Breast epithelium (tissue), 3 donors: ENCODE measurements at regions not wholly inside any gene's neighbourhood (a gene's known extent, or its start where the extent isn't known, plus 50 kb on each side); places are given as distances from the start of the nearest gene placed in this dataset.

Experiments
- CTCF ChIP-seq, 3 donors: fragments of 450-650 bp; IDR thresholded peaks; one replicate each; pipeline ENCODE4 v1.5.1; 2016 to 2017; ENCODE audit warnings: antibody characterized with exemption in 3 of 3, mild to moderate bottlenecking in 3 of 3, moderate library complexity in 3 of 3
- POLR2A ChIP-seq: fragments of 450-650 bp; IDR thresholded peaks from one replicate; pipeline ENCODE4 v1.6.1; 2016; ENCODE audit warnings: antibody characterized with exemption, mild to moderate bottlenecking, moderate library complexity
- POLR2AphosphoS5 ChIP-seq, 3 donors: sonication (generic); formaldehyde crosslinking; IDR thresholded peaks; one replicate each; pipeline ENCODE4 v1.6.1; 2017; ENCODE audit warnings: antibody characterized with exemption in 3 of 3

- TF ChIP-seq CTCF (IDR thresholded peaks at IDR 0.05) (no peak), POLR2AphosphoS5 (IDR thresholded peaks at IDR 0.05) (no peak), POLR2A (no peak)
Observed at GRCh38 chr3:806006-806405, 286.8 kb upstream of the CNTN6 start.
